GM12891 (cell line): ENCODE measurements at regions not wholly inside any gene's neighbourhood (a gene's known extent, or its start where the extent isn't known, plus 50 kb on each side); places are given as distances from the start of the nearest gene placed in this dataset.

Experiments used
- POLR2A ChIP-seq: IDR thresholded peaks from 2 replicates; pipeline ENCODE4 v1.6.1; 2011; ENCODE audit warnings: low read depth, low read length, control low read depth
- SPI1 ChIP-seq: IDR thresholded peaks from 2 replicates; pipeline ENCODE4 v1.6.1; 2011; ENCODE audit warnings: low read depth, low read length, control low read depth
- TAF1 ChIP-seq: IDR thresholded peaks from 2 replicates; pipeline ENCODE4 v1.6.1; 2011; ENCODE audit warnings: low read depth, low read length, control low read depth

DNA sequence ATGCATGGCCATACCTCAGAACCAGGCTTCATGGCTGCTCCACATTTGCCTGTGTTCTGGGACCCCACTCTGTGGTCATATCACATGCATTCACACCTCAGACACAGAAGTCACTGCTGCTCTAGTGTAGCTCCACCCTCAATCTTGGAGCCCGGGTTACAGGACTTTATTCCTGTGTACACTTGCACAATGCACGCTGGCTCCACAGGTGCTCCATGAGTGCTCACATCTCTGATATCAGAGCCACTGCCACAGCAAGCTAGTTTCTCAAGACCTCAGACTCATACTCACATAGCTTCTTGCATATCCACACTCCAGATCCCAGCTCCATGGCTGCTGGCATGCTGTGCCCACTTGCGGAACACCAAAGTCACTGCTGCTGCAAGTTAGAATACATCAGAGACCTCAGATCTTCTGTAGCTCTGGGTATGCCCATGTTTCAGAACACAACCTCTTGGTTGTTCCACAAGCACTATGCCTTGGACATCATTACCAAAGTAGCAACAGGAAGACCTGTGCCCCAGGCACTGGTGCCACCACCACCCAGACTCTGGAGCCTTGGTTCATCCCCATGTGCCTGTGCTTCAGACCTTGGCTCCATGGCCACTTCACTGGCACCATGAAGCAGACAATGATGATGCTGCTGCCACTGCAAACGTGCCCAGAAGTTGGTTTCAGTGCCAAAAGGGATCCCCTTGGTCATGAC is 269.5 kb upstream of the PCDH20 start:
- no peak for TF ChIP-seq POLR2A
- no peak for TF ChIP-seq SPI1
- TF ChIP-seq TAF1, result no peak
